Peyer's patch (tissue), 4 donors: ENCODE measurements at regions not wholly inside any gene's neighbourhood (a gene's known extent, or its start where the extent isn't known, plus 50 kb on each side); places are given as distances from the start of the nearest gene placed in this dataset.

Experiments
- CTCF ChIP-seq, 6 experiments: fragments of 450-650 bp in 4 of 6; fragments of 200-600 bp in 2 of 6; sonication (generic) in 1 of 6; IDR thresholded peaks; one replicate each; pipeline ENCODE4 v1.5.1; 2017 to 2019; ENCODE audit warnings: antibody characterized with exemption in 6 of 6, mild to moderate bottlenecking in 3 of 6, moderate library complexity in 1 of 6
- POLR2A ChIP-seq, 2 donors: fragments of 450-650 bp; IDR thresholded peaks; one replicate each; pipeline ENCODE4 v1.5.1; 2017; ENCODE audit warnings: antibody characterized with exemption in 2 of 2, mild to moderate bottlenecking in 2 of 2, moderate library complexity in 2 of 2

- TF ChIP-seq CTCF (IDR thresholded peaks at IDR 0.05) (no peak), POLR2A (IDR thresholded peaks at IDR 0.05) (no peak)
These were observed 110.8 kb upstream of the GALNT17 start for GRCh38 chr7:71021131-71021530.
